HepG2 (cell line): ENCODE measurements at regions not wholly inside any gene's neighbourhood (a gene's known extent, or its start where the extent isn't known, plus 50 kb on each side); places are given as distances from the start of the nearest gene placed in this dataset.
A peak's percentile ranks its signal among the peaks of the same experiment; 100 is the strongest.

Source experiments
- BRF2 ChIP-seq: sonication (generic); formaldehyde crosslinking; IDR thresholded peaks from 2 replicates; pipeline ENCODE4 v1.8.1; 2022; ENCODE audit warnings: mild to moderate bottlenecking, missing genetic modification reagents
- CENPT ChIP-seq: sonication (generic); formaldehyde crosslinking; IDR thresholded peaks from 2 replicates; pipeline ENCODE4 v1.8.0; 2022; ENCODE audit warnings: low read depth, mild to moderate bottlenecking, moderate library complexity, missing genetic modification reagents
- CTCF ChIP-seq: sonication (generic); formaldehyde crosslinking; IDR thresholded peaks from 2 replicates; pipeline ENCODE4 v1.5.0; 2020; ENCODE audit warnings: mild to moderate bottlenecking, missing genetic modification reagents, moderate library complexity
- FOSL1 ChIP-seq: sonication (generic); formaldehyde crosslinking; IDR thresholded peaks from 2 replicates; pipeline ENCODE4 v1.9.0; 2021; ENCODE audit warnings: missing genetic modification reagents, borderline replicate concordance
- GABPB1 ChIP-seq: IDR thresholded peaks from 2 replicates; pipeline ENCODE4 v1.6.1; 2016; ENCODE audit warnings: mild to moderate bottlenecking, missing genetic modification reagents, moderate library complexity, missing compliant biosample characterization
- HNF1B ChIP-seq: sonication (generic); formaldehyde crosslinking; IDR thresholded peaks from 2 replicates; pipeline ENCODE4 v1.5.1; 2020; ENCODE audit warnings: mild to moderate bottlenecking, moderate library complexity, missing genetic modification reagents
- KLF16 ChIP-seq, 2 experiments: sonication (generic) in 1 of 2; formaldehyde crosslinking in 1 of 2; IDR thresholded peaks; 2 replicates each; pipeline versions ENCODE4 v1.6.1 to v1.8.0; 2016 to 2023; ENCODE audit warnings: missing genetic modification reagents in 2 of 2, missing compliant biosample characterization in 1 of 2
- SAP130 ChIP-seq: IDR thresholded peaks from 2 replicates; pipeline ENCODE4 v1.6.1; 2016; ENCODE audit warnings: low read depth
- ZFP91 ChIP-seq: sonication (generic); formaldehyde crosslinking; IDR thresholded peaks from 2 replicates; pipeline ENCODE4 v1.9.0; 2022; ENCODE audit warnings: missing genetic modification reagents, mild to moderate bottlenecking, borderline replicate concordance
- ZMYM2 ChIP-seq: sonication (generic); formaldehyde crosslinking; IDR thresholded peaks from 2 replicates; pipeline ENCODE4 v1.8.0; 2022; ENCODE audit warnings: mild to moderate bottlenecking, missing genetic modification reagents
- ZNF407 ChIP-seq: sonication (generic); formaldehyde crosslinking; IDR thresholded peaks from one replicate; pipeline ENCODE4 v1.5.1; 2020; ENCODE audit warnings: mild to moderate bottlenecking, missing genetic modification reagents; ENCODE audit errors: not compliant biosample characterization
- ZNF441 ChIP-seq: sonication (generic); formaldehyde crosslinking; IDR thresholded peaks from 2 replicates; pipeline ENCODE4 v1.7.0; 2021; ENCODE audit warnings: missing genetic modification reagents, borderline replicate concordance
- ZNF83 ChIP-seq: sonication (generic); formaldehyde crosslinking; IDR thresholded peaks from 2 replicates; pipeline ENCODE4 v1.4.0; 2020; ENCODE audit warnings: missing genetic modification reagents, mild to moderate bottlenecking, borderline replicate concordance

GRCh38 chr21:39022863-39023693 is 160.2 kb downstream of the PSMG1 start (continued):
- TF ChIP-seq CENPT (CRISPR knock-in tag) (no peak), CTCF (CRISPR knock-in tag) (peak; percentile 46; the same call in 1 of the 2 replicates), SAP130 (CRISPR knock-in tag) (no peak), HNF1B (CRISPR knock-in tag) (0 out of 2 replicates have a peak, but pooled peaks have one; percentile 52), ZNF83 (CRISPR knock-in tag) (no peak), ZFP91 (CRISPR knock-in tag) (peak; percentile 16; the same call in 1 of the 2 replicates), ZNF407 (CRISPR knock-in tag) (no peak), KLF16 (CRISPR knock-in tag; IDR thresholded peaks at IDR 0.05) (no peak), FOSL1 (CRISPR knock-in tag) (no peak), ZNF441 (0 out of 2 replicates have a peak, but pooled peaks have one; percentile 47), BRF2 (CRISPR knock-in tag) (no peak), GABPB1 (CRISPR knock-in tag) (no peak), ZMYM2 (CRISPR knock-in tag) (no peak)
